AG04450 (cell line): ENCODE measurements at regions not wholly inside any gene's neighbourhood (a gene's known extent, or its start where the extent isn't known, plus 50 kb on each side); places are given as distances from the start of the nearest gene placed in this dataset.

Experiments
- CTCF ChIA-PET: fragments of 300-600, 350-600 bp; formaldehyde crosslinking; extraction: SDS; loops from one replicate; lab custom pipeline; 2022; ENCODE audit warnings: antibody characterized with exemption, inconsistent platforms; lab: Charles Lee
- POLR2A ChIA-PET: fragments of 350-600 bp; formaldehyde crosslinking; extraction: SDS; loops from one replicate; lab custom pipeline; 2021; ENCODE audit warnings: antibody characterized with exemption, inconsistent platforms; lab: Yijun Ruan, JAX
- DNase-seq: peaks from one replicate; pipeline ENCODE4 v3.0.0-alpha.2; 2011; ENCODE audit warnings: low read depth, low spot score
- H3K27ac ChIP-seq: one replicate; pipeline ENCODE4 v1.5.1; 2012; ENCODE audit warnings: low read depth, low read length, control low read depth
- H3K27me3 ChIP-seq: one replicate; pipeline ENCODE4 v1.6.0; 2012; ENCODE audit warnings: low read length; ENCODE audit not compliant: control insufficient read depth, insufficient read depth
- H3K4me3 ChIP-seq: 2 replicates; pipeline ENCODE4 v1.5.1; 2011; ENCODE audit warnings: mild to moderate bottlenecking, low read depth, low read length, control low read depth
- H3K9me3 ChIP-seq: 2 replicates; pipeline ENCODE4 v1.5.1; 2012; ENCODE audit warnings: low read length; ENCODE audit not compliant: control insufficient read depth, insufficient read depth
- TF ChIP-seq, protein P1 (sequence below): IDR thresholded peaks from 2 replicates; pipeline ENCODE4 v1.5.1; 2011; ENCODE audit warnings: low read depth, low read length, control low read depth, inconsistent platforms

DNA sequence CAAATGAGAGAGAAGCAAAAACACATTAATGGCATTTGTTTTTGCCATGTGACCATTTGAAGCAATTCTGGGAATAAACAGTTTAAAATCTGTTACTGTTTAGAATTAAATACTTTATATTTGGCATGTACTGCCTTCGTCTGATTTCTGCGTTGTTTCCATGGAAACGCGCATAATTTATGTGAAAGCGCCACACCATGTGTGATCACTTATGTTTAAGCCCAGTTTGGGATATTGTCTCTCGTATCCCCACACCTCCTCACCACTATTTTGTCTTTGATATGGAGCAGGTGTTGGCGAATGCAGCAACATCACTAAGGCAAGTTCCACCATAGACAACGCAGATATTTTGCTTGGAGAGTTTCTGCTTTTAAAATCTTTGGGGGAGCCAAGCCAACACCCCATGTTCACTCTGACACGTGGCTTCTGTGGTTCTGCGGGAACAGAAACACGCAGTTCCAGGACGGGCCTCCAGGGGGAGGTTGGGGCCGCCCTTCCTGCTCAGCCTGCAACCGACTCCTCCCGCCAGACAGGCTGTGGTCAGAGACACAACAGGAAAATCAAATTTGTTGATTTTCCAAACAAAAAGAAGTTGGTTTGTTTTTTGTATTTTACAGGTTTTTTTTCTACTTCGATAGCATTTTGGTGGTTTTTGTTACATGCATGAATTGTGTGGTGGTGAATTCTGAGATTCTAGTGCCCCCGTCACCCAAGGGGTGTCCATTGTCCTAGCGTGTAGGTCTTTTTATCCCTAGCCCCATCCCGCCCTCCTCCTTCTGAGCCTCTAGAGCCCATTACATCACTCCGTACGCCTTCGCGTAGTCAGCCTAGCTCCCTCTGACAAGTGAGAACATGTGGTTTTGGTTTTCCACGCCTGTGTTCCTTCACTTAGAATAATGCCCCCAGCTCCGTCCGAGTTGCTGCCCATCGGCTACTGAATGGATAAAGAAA is 101.9 kb upstream of the SFSWAP start:
- peaks cover 10% of the 10 kb centered on the region; the same call in 1 of the 2 replicates for H3K9me3 ChIP-seq
- CTCF ChIA-PET: no interaction called here
- no peaks in the 10 kb centered on the region for H3K27me3 ChIP-seq
- TF ChIP-seq, protein P1, sequence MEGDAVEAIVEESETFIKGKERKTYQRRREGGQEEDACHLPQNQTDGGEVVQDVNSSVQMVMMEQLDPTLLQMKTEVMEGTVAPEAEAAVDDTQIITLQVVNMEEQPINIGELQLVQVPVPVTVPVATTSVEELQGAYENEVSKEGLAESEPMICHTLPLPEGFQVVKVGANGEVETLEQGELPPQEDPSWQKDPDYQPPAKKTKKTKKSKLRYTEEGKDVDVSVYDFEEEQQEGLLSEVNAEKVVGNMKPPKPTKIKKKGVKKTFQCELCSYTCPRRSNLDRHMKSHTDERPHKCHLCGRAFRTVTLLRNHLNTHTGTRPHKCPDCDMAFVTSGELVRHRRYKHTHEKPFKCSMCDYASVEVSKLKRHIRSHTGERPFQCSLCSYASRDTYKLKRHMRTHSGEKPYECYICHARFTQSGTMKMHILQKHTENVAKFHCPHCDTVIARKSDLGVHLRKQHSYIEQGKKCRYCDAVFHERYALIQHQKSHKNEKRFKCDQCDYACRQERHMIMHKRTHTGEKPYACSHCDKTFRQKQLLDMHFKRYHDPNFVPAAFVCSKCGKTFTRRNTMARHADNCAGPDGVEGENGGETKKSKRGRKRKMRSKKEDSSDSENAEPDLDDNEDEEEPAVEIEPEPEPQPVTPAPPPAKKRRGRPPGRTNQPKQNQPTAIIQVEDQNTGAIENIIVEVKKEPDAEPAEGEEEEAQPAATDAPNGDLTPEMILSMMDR: peak; percentile 69
- POLR2A ChIA-PET: no interaction called here
- no peak for DNase-seq
- H3K4me3 ChIP-seq: no peak overlapping the region
- H3K27ac ChIP-seq: no peak overlapping the region

DNA sequence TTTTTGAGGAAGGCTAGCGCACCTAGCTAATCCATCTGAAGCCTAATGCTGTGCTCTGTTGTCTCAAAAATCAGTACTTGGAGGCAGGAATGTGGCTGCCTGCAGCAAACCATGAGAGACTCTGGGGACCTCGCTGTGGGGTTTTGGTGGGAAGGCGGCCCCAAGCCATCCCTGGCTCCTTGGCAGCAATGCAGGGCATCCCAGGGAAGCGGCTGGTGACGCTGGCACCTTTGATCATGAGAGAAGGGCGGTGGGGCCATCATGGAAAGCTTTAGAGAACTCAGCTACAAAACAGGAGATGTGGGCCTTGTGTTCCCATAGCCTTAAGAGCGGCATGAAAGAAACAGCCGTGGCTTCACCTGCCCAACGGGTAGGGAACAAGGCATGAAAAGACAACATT is 101.1 kb upstream of the SFSWAP start:
- ChIA-PET POLR2A (no interaction called here), CTCF (no interaction called here)
- TF ChIP-seq, protein P1: no peak
- H3K4me3 ChIP-seq: no peak overlapping the region
- no peak for DNase-seq
- no peaks in the 10 kb centered on the region for H3K27me3 ChIP-seq
- H3K27ac ChIP-seq: no peak overlapping the region
- peaks cover 10% of the 10 kb centered on the region; the same call in 1 of the 2 replicates for H3K9me3 ChIP-seq

DNA sequence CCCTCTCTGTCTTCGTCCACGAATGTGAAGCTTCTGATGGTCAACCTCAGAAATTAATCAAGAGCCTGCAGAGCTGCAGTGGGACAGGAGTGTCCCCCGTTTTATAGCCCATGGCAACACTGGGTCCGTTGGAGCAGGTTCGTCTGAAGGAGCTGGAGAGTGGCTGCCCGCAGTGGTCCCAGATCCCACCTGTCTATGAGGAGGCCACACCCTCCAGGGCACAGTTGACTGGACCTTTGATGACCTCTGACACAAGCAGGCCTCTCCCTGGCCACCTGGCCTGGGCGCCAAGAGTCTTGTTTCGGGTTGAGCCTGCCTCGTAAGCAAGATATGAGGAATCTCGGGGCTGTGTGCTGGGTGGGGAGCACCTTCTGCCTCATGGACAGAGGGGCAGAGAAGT is 100.7 kb upstream of the SFSWAP start:
- POLR2A ChIA-PET: no interaction called here
- no peak overlapping the region for H3K4me3 ChIP-seq
- CTCF ChIA-PET: no interaction called here
- H3K27ac ChIP-seq: no peak overlapping the region
- TF ChIP-seq, protein P1: no peak
- no peaks in the 10 kb centered on the region for H3K27me3 ChIP-seq
- peaks cover 10% of the 10 kb centered on the region; the same call in 1 of the 2 replicates for H3K9me3 ChIP-seq
- DNase-seq: no peak

DNA sequence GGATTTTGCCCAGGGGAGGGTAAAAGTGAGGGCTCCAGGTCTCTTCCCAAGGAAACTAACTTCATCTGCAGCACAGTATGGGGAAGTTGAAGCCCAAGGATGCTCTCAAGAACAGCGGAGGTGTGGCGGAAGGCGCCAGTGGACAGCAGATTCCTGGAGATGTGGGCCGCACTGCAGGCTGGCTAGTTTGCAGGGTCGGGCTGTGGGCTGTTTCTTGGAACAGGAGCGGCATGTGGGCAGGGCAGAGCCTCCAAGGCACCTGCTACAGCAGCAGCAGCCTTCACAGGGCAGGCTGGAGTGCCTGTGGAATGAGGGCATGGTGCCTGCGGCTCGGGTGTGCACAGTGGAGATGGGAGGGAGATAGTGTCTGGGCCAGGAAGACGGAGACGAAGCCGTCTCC is 100.0 kb upstream of the SFSWAP start:
- Histone ChIP-seq H3K4me3 (no peak overlapping the region), H3K9me3 (peaks cover 10% of the 10 kb centered on the region; the same call in 1 of the 2 replicates), H3K27me3 (no peaks in the 10 kb centered on the region), H3K27ac (no peak overlapping the region)
- TF ChIP-seq, protein P1: no peak
- POLR2A ChIA-PET: no interaction called here
- CTCF ChIA-PET: no interaction called here
- DNase-seq: no peak

DNA sequence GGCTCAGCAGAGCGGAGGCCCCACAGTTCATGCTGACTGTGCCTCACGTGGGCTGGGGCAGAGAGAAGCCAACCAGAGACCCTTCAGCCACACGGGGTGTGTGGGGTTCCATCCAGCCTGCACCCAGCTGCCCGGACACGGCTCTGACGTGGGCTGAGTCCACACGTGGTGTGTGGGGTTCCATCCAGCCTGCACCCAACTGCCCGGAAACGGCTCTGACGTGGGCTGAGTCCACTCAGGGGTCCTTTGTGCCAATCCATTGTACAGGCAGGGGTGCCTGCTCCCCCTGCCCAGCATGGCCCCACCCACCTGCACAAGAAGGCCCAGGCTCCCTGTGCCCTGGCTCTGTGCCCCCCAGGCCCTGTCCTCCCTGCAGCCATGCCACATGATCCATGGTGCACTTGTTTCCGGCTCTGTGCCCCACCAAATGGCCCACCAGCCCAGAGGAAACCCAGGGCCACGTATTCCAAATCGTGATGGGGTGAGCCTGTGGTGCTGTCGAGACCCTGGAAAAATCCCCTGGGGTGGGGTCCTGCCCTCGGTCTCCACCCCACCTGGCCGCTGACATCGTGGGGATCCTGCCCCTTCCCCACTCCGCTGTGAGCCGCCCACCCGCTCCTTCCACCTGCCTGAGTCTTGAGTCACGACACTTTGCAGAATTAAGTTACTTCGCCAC is 99.3 kb upstream of the SFSWAP start:
- DNase-seq: no peak
- Histone ChIP-seq H3K4me3 (no peak overlapping the region), H3K27me3 (no peaks in the 10 kb centered on the region), H3K27ac (no peak overlapping the region), H3K9me3 (peaks cover 10% of the 10 kb centered on the region; the same call in 1 of the 2 replicates)
- CTCF ChIA-PET: no interaction called here
- POLR2A ChIA-PET: no interaction called here
- TF ChIP-seq, protein P1: no peak
